Osteocyte (in vitro differentiated cells): ENCODE measurements at regions not wholly inside any gene's neighbourhood (a gene's known extent, or its start where the extent isn't known, plus 50 kb on each side); places are given as distances from the start of the nearest gene placed in this dataset.

Experiments
- DNase-seq: peaks from one replicate; pipeline ENCODE4 v3.0.0; 2021; ENCODE audit warnings: mixed read lengths; ENCODE audit not compliant: unreplicated experiment; ENCODE audit errors: extremely low spot score
- H3K27ac Mint-ChIP-seq: one replicate; pipeline ENCODE4 v1.8.0; 2021; ENCODE audit warnings: mild to moderate bottlenecking, mixed read lengths; ENCODE audit not compliant: unreplicated experiment
- H3K27me3 Mint-ChIP-seq: one replicate; pipeline ENCODE4 v1.8.0; 2021; ENCODE audit warnings: mixed read lengths; ENCODE audit not compliant: unreplicated experiment
- H3K36me3 Mint-ChIP-seq: one replicate; pipeline ENCODE4 v1.8.0; 2021; ENCODE audit warnings: mixed read lengths; ENCODE audit not compliant: unreplicated experiment
- H3K4me1 Mint-ChIP-seq: one replicate; pipeline ENCODE4 v1.8.0; 2021; ENCODE audit warnings: mixed read lengths; ENCODE audit not compliant: unreplicated experiment
- H3K4me3 Mint-ChIP-seq: one replicate; pipeline ENCODE4 v1.8.0; 2021; ENCODE audit warnings: mild to moderate bottlenecking, moderate library complexity, mixed read lengths; ENCODE audit not compliant: unreplicated experiment
- H3K9me3 Mint-ChIP-seq: one replicate; pipeline ENCODE4 v1.8.0; 2021; ENCODE audit warnings: mixed read lengths; ENCODE audit not compliant: unreplicated experiment
- TF ChIP-seq, protein P1 (sequence below): fragments of 200-600 bp; sonication (generic); IDR thresholded peaks from 2 replicates; pipeline ENCODE4 v1.5.0; 2021; ENCODE audit warnings: antibody characterized with exemption, mild to moderate bottlenecking, moderate library complexity

GRCh38 chr13:21979161-21979806 lies 308.4 kb downstream of the FGF9 start:
- Mint-ChIP-seq H3K27ac (no peak overlapping the region), H3K27me3 (no peaks in the 10 kb centered on the region), H3K4me3 (no peak overlapping the region), H3K9me3 (peaks cover 4% of the 10 kb centered on the region), H3K36me3 (no peaks in the 10 kb centered on the region), H3K4me1 (no peaks in the 10 kb centered on the region)
- TF ChIP-seq, protein P1, sequence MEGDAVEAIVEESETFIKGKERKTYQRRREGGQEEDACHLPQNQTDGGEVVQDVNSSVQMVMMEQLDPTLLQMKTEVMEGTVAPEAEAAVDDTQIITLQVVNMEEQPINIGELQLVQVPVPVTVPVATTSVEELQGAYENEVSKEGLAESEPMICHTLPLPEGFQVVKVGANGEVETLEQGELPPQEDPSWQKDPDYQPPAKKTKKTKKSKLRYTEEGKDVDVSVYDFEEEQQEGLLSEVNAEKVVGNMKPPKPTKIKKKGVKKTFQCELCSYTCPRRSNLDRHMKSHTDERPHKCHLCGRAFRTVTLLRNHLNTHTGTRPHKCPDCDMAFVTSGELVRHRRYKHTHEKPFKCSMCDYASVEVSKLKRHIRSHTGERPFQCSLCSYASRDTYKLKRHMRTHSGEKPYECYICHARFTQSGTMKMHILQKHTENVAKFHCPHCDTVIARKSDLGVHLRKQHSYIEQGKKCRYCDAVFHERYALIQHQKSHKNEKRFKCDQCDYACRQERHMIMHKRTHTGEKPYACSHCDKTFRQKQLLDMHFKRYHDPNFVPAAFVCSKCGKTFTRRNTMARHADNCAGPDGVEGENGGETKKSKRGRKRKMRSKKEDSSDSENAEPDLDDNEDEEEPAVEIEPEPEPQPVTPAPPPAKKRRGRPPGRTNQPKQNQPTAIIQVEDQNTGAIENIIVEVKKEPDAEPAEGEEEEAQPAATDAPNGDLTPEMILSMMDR: no peak
- DNase-seq: no peak

- Mint-ChIP-seq H3K4me1 (no peaks in the 10 kb centered on the region), H3K4me3 (no peak overlapping the region), H3K27ac (no peak overlapping the region), H3K36me3 (no peaks in the 10 kb centered on the region), H3K27me3 (no peaks in the 10 kb centered on the region), H3K9me3 (peaks cover 4% of the 10 kb centered on the region)
- DNase-seq: no peak
- TF ChIP-seq, protein P1: no peak
Observed at GRCh38 chr13:21980049-21980448, 309.2 kb downstream of the FGF9 start.

GRCh38 chr13:21984156-21984555 lies 313.3 kb downstream of the FGF9 start:
- H3K27ac Mint-ChIP-seq: no peak overlapping the region
- TF ChIP-seq, protein P1: no peak
- H3K4me3 Mint-ChIP-seq: no peak overlapping the region
- no peaks in the 10 kb centered on the region for H3K4me1 Mint-ChIP-seq
- no peaks in the 10 kb centered on the region for H3K27me3 Mint-ChIP-seq
- no peaks in the 10 kb centered on the region for H3K36me3 Mint-ChIP-seq
- H3K9me3 Mint-ChIP-seq: peaks cover 3% of the 10 kb centered on the region
- no peak for DNase-seq

DNA sequence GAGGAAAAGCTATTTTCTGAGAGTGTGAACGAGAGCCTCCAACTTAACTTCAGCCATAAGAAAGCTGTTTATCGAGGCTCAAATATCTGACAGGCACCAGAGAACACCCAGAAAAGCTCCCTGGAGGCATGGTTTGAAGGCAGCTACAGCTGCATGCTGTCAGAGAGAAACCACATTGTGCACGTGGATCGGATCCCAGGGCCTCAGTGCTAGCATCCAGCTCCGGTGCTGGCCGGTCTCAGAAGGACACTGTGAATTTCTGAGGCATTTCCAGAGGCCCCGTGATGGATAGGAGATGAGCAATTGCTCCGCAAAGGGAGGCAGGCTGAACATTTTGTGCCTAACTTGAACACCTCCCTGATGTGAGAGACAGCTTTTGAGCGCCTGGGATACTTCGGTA lies 315.7 kb downstream of the FGF9 start:
- Mint-ChIP-seq H3K4me3 (no peak overlapping the region), H3K27ac (no peak overlapping the region), H3K36me3 (no peaks in the 10 kb centered on the region), H3K9me3 (peaks cover 3% of the 10 kb centered on the region), H3K4me1 (no peaks in the 10 kb centered on the region), H3K27me3 (no peaks in the 10 kb centered on the region)
- no peak for DNase-seq
- TF ChIP-seq, protein P1: no peak

- DNase-seq: peak; percentile 7
- no peaks in the 10 kb centered on the region for H3K4me1 Mint-ChIP-seq
- H3K36me3 Mint-ChIP-seq: no peaks in the 10 kb centered on the region
- H3K9me3 Mint-ChIP-seq: peaks cover 5% of the 10 kb centered on the region
- TF ChIP-seq, protein P1: no peak
- no peak overlapping the region for H3K4me3 Mint-ChIP-seq
- H3K27ac Mint-ChIP-seq: no peak overlapping the region
- H3K27me3 Mint-ChIP-seq: no peaks in the 10 kb centered on the region
Observed at GRCh38 chr13:21987793-21988192, 316.9 kb downstream of the FGF9 start.
